HG03558 (cell line): ENCODE measurements at regions not wholly inside any gene's neighbourhood (a gene's known extent, or its start where the extent isn't known, plus 50 kb on each side); places are given as distances from the start of the nearest gene placed in this dataset.
"Not testable (repeated sequence)": the region's sequence is repeated elsewhere in the genome, so short reads cannot be mapped to it uniquely, and the experiment has no call there.

Experiments used
- ATAC-seq: cut with Tn5 transposase; IDR thresholded peaks from one replicate; pipeline ENCODE4 v1.9.1; 2021; ENCODE audit warnings: moderate number of reproducible peaks; ENCODE audit not compliant: unreplicated experiment; ENCODE audit errors: extremely low read depth

GRCh38 chr5:126280846-126281245 lies 142.4 kb upstream of the GRAMD2B start:
- ATAC-seq, result no peak

DNA sequence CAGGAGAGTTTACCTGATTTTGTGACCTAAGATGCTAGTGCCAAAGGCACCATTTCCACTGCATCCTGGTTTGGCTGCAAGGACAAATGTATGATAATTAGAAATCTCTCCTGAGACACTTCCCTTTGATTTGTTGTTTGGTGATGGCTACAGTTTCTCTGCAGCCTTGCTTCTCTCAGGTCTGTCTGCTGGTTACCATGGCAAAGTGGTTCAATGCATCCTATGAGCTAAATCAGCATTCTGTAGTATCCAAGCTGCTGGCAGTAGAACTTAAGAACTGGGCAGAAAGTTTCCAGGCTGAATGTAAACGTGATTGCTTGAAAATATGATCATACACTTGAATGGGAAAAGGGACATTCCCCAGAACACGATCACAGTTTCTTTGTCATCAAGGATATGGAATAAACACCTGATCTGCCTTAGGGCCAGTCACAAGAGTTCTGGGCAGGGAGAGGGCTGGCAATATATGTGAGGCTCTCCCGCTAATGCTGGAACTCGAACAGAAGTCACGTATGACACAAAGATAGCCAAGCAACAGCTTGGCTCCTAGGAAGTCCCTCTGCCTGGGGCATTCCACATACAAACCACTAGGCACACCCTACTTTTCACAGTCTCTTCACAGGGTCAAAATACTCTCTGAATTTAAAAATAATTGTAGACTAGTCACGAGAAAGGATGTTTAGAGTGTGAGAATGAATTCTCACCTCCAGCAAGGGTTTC lies 138.1 kb upstream of the GRAMD2B start:
- ATAC-seq, result no peak

- not testable (repeated sequence) for ATAC-seq
Measured at GRCh38 chr5:126296121-126296520, 127.1 kb upstream of the GRAMD2B start.

DNA sequence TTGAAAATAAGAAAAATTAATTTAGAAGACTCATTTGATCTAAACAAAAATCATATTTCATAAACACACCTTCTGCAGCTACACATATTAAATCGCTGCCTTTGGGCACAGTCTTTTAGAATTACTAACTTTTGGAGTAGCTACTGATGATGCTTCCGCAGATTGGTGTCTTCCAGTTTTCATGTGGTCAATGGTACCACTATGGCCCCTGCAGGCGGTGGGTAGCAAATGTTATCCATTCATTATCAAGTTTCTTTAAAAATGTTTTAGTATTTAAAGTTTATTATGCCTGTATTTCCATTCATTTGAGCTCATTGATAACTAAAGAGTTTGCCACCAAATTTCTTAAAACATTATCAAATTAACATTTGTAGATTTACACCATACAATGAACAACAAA lies 122.9 kb upstream of the GRAMD2B start:
- no peak for ATAC-seq

DNA sequence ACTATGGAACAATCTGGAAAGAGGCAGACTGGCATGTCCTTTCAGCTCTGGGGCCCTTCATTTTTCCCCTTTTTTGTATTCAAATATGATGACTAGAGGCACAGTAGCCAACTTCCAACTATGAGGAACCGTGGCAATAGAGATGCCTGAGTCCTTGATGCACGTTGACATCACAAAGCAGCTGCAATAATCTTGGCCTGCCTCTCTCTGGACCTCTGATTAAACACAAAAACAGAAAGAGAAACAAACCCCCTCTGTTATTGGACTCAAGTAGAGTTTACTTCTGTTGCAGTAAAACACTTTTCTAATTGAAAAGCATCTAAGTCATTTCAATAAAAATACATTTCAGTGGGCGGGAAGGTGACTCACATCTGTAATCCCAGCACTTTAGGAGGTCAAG lies 122.2 kb upstream of the GRAMD2B start:
- no peak for ATAC-seq

DNA sequence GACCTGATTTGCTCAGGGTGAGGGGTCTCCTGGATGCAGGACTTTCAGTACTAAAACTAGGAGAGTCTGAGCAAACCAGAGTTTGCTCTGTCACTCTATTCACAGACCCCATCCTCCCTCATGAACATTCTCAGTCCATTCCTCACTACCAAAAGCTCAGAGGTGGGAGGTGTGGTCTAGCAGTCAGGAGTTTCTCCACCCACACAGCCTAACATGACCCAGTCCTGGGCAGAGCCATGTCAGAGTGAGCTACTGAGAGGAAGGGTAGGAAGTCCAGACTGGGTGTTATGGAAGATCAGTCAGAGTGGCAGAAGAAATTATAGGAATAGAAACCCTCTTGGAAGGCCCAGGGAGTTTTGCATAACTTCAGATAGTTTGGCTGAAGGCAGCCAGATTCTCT lies 113.3 kb upstream of the GRAMD2B start:
- no peak for ATAC-seq

DNA sequence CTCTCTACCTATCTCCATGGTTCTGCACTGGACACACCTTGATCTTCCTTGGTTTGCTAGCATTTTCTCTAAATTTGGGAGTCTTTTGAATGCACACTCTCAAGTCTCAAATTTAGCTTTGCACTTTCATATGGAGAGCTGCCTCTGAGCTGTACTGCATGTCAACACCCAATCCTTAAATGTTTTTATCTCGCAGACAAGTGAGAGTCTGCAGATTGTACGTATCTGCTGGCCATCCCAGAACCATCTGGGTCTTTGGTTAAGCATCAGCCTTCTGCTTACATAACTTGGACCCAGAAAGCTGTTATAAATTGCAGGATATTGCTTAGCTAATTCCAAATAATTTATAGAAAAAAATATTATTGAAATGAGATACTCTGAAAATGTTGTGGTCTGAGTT lies 111.4 kb upstream of the GRAMD2B start:
- no peak for ATAC-seq

DNA sequence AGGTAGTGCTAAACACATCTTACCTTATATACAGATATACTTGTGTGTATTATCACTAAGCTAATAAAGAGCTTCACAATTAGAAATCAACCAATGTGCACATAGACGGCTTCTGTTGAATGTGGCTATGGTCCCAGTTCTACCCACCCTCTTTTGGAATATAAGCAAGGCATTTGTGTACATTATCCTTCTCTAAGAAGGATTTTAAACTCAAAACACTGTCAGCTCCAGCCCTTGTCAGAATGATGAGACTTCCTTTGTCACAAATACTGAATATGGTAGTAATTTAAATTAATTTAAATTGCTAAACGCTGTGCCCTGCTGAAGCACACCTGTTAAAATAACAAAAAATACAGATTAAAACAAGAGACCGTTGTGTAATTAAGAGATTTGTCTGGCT lies 107.9 kb upstream of the GRAMD2B start:
- no peak for ATAC-seq

GRCh38 chr5:126332326-126332725 lies 90.9 kb upstream of the GRAMD2B start:
- ATAC-seq, result no peak

GRCh38 chr5:126334760-126335159 lies 88.4 kb upstream of the GRAMD2B start:
- no peak for ATAC-seq

DNA sequence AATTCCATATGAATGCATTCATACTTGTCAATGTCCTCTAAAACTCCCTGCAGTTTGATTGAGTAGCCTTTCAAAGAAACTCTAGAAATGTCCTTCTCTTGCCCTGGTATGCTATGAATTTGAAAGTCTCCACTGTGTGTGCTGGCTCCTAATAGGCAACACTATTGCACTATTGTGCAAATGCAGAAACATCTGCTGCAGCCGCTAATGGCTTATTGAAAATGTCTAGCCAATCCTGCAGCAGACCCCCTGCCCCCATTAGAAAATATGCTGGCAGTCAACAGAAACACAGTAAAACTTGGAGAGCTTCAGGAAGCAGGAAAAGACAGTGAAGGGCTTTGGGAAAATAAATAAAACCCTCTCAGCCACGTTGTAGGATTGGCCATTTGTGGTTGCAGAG lies 87.3 kb upstream of the GRAMD2B start:
- no peak for ATAC-seq

- no peak for ATAC-seq
Measured at GRCh38 chr5:126338635-126339034, 84.6 kb upstream of the GRAMD2B start.

- ATAC-seq, result no peak
Measured at GRCh38 chr5:126339215-126339805, 83.9 kb upstream of the GRAMD2B start.

DNA sequence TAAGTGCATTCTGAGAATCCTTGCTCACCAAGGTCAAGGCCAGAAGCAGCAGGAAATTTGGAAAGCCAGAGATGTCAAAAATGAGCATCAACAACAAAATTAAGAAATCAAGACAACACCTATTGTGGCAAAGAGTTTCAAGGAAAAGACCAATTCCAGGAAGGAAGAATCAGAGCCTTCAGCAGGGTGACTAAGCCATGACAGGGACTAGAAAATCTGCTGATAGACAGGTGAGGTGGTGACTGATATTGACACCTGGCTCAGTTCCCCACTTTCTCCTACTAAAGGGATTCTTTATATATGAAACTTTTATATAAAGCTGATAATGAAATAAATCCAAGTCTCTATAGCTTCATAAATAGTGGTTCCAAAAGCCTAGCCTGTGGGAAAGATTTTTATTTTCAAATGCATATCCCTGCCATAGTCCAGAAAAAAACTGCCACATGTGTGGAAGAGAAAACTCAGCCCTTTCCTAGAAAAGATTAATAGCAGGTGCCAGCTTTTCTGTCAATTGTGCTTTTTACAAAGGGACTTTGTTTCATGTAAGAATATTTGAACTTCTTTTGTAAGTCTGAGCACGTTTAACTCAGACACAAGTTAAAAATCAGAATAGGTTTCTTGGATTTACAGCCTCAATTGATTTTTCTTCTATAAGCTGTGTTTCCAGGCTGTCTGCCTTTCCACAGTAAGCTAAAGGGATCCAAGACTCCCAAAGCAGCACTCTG lies 81.1 kb upstream of the GRAMD2B start:
- ATAC-seq, result no peak

- no peak for ATAC-seq
Measured at GRCh38 chr5:126348855-126349635, 74.2 kb upstream of the GRAMD2B start.

DNA sequence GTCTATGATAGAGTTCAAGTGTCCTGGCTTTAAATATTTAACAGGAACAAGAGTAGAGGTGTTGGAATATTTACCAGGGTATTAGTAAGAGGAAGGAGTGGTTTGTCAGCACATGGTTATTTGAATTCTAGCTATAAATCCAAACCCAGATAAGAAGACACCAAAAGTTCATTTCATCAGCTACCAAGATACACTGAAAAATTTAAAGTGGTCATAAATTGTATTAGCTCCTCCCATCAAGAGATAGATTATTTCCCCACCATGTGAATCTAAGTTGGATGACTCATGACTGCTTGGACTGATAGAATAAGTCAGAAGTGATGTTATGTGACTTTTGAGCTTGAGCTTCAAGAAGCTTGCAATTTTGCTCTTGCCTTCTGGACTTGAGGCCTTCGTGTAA lies 72.1 kb upstream of the GRAMD2B start:
- ATAC-seq, result no peak

- no peak for ATAC-seq
Measured at GRCh38 chr5:126354012-126354857, 69.0 kb upstream of the GRAMD2B start.

DNA sequence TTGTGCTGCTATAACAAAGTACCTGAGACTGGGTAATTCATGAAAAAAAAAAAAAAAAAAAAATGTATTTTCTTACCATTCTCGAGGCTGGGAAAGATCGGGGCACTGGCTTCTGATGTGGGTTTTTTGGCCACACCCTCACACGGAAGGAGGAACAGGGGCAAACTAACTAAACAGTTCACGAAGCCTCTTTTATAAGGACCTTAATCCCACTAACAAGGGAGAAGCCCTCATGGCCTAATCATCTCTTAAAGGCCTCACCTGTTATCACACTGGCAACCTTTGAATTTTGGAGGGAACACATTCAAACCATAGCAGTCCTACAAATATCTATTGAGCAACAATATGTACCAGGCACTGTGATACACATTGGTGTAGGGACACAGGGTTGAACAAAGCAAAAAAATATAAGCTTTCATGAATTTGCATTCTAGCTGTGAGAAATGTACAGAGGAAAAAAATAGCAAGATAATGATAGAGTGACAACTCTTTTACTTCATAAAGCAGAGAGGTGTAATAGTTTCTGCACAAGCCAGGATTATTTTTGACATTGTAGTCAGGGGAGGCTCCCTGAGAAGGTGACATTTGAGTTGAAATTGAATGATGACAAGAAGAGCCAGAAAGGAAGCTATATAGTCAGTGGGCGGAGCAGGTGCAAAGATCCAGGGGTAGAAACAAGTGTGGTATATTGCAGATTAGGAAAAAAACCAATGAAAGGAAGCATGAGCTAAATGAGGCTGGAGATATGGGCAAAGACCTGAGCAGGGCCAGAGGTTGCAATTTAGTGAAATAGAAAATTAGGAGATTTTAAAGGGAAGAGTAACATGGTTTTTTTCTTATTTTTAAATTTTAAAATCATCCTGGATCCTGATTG lies 68.1 kb upstream of the GRAMD2B start:
- ATAC-seq, result no peak

DNA sequence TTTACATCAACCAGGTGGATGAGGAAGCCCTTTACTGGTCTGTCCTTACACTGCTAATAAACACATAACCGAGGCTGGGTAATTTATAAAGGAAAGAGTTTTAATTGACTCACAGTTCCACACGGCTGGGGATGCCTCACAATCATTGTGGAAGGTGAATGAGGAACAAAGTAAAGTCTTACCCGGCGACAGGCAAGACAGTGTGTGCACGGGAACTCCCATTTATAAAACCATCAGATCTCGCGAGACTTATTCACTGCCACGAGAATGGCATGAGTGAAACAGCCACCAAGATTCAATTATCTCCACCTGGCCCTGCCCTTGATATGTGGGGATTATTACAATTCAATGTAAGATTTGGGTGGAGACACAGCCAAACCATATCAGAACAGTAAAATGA lies 67.3 kb upstream of the GRAMD2B start:
- ATAC-seq, result no peak
